Spleen (tissue), 11 donors: ENCODE measurements at regions not wholly inside any gene's neighbourhood (a gene's known extent, or its start where the extent isn't known, plus 50 kb on each side); places are given as distances from the start of the nearest gene placed in this dataset.
A peak's percentile ranks its signal among the peaks of the same experiment; 100 is the strongest.

ENCODE experiments used
- DNase-seq: peaks from one replicate; pipeline ENCODE4 v3.0.0-alpha.2; 2020
- H3K27ac ChIP-seq, 8 donors: fragments of 200-600 bp; sonication (generic) in 7 of 8; 1 replicate in 4 of 8; 2 replicates in 4 of 8; pipeline versions ENCODE4 v1.5.0 to v1.8.0; 2016 to 2021; ENCODE audit warnings: inconsistent platforms in 4 of 8, mild to moderate bottlenecking in 4 of 8, moderate library complexity in 1 of 8
- H3K27me3 ChIP-seq, 7 donors: fragments of 200-600 bp; sonication (generic) in 6 of 7; replicated peaks in 1 of 7; 1 replicate in 4 of 7; 2 replicates in 3 of 7; pipeline versions ENCODE4 v1.5.0 to v1.8.0; 2016 to 2021; ENCODE audit warnings: inconsistent platforms in 3 of 7, mild to moderate bottlenecking in 1 of 7
- H3K36me3 ChIP-seq, 6 donors: fragments of 200-600 bp; sonication (generic) in 5 of 6; 1 replicate in 4 of 6; 2 replicates in 2 of 6; pipeline versions ENCODE4 v1.5.0 to v1.8.0; 2016 to 2021; ENCODE audit warnings: inconsistent platforms in 2 of 6
- H3K4me1 ChIP-seq, 6 donors: fragments of 200-600 bp; sonication (generic) in 5 of 6; 1 replicate in 3 of 6; 2 replicates in 3 of 6; pipeline versions ENCODE4 v1.5.0 to v1.8.0; 2016 to 2021; ENCODE audit warnings: inconsistent platforms in 3 of 6
- H3K4me3 ChIP-seq, 8 donors: fragments of 200-600 bp; sonication (generic) in 7 of 8; 1 replicate in 4 of 8; 2 replicates in 4 of 8; pipeline versions ENCODE4 v1.5.0 to v1.8.0; 2016 to 2021; ENCODE audit warnings: inconsistent platforms in 4 of 8, mild to moderate bottlenecking in 4 of 8, moderate library complexity in 2 of 8
- H3K9me3 ChIP-seq, 8 donors: fragments of 200-600 bp; sonication (generic) in 7 of 8; 1 replicate in 4 of 8; 2 replicates in 4 of 8; pipeline versions ENCODE4 v1.5.0 to v1.8.0; 2016 to 2021; ENCODE audit warnings: inconsistent platforms in 4 of 8
- CTCF ChIP-seq, 11 experiments: fragments of 200-600 bp in 7 of 11; fragments of 450-650 bp in 4 of 11; sonication (generic) in 4 of 11; IDR thresholded peaks in 8 of 11; conservative IDR thresholded peaks in 3 of 11; 1 replicate in 7 of 11; 2 replicates in 4 of 11; pipeline versions ENCODE4 v1.4.0 to v1.8.0; 2016 to 2021; ENCODE audit warnings: antibody characterized with exemption in 11 of 11, inconsistent platforms in 4 of 11, mild to moderate bottlenecking in 1 of 11
- POLR2A ChIP-seq, 3 donors: fragments of 450-650 bp; IDR thresholded peaks; one replicate each; pipeline ENCODE4 v1.5.1; 2017; ENCODE audit warnings: antibody characterized with exemption in 3 of 3, mild to moderate bottlenecking in 1 of 3
- POLR2AphosphoS5 ChIP-seq, 3 donors: sonication (generic); formaldehyde crosslinking; IDR thresholded peaks; one replicate each; pipeline ENCODE4 v1.5.1; 2017; ENCODE audit warnings: antibody characterized with exemption in 3 of 3
- WGBS, 5 donors: extraction: QIAGEN DNeasy Blood & Tissue Kit in 3 of 5; methylation state at CpG; one replicate each; pipeline versions ENCODE4 v1.1.5 to v1.1.7; 2013 to 2018; 5-methylcytosine and 5-hydroxymethylcytosine counted together
- intact Hi-C: fragments of 100-400 bp; cut with DNase I; formaldehyde crosslinking; loops from one replicate; pipeline ENCODE4 v1.15.0; 2023; ENCODE audit warnings: low total_unique reads
- donor health status: healthy with polysubstance abuse.
- donor health status: DM: no; HTN: no; CAD: no; lungs with moderate emphysema.
- donor health status: DM: no; HTN: no; CAD: no.
- donor health status: Bipolar disorder and iron deficiency.
- donor health status: healthy.
- donor health status: DM: no; HTN: no; CAD: no.
- donor health status: DM: yes; HTN: yes; CAD: no.

- Histone ChIP-seq H3K9me3 (peaks cover 0 to 4% (median 0%) of the 10 kb centered on the region in 8 donors), H3K4me3 (no peak overlapping the region), H3K4me1 (no peaks in the 10 kb centered on the region), H3K27ac (no peak overlapping the region), H3K36me3 (no peaks in the 10 kb centered on the region), H3K27me3 (no peaks in the 10 kb centered on the region)
- no peak for TF ChIP-seq CTCF (IDR thresholded peaks at IDR 0.05 in 8 of 11, conservative IDR thresholded peaks at IDR 0.05 in 3 of 11)
- DNase-seq: no peak
- 81 to 90% (median 83%) methylated on average over 14 of the region's 14 CpGs for WGBS, 5 donors
- intact Hi-C loops: no loop called here
Observed at GRCh38 chr1:4461726-4462290, 192.6 kb upstream of the AJAP1 start.

- Histone ChIP-seq H3K27me3 (no peaks in the 10 kb centered on the region), H3K9me3 (no peaks in the 10 kb centered on the region), H3K4me3 (no peak overlapping the region), H3K4me1 (no peaks in the 10 kb centered on the region), H3K36me3 (no peaks in the 10 kb centered on the region), H3K27ac (peak overlapping the region in 4 of 8 donors; percentile 18 to 64 (median 56))
- DNase-seq: no peak
- no peak for TF ChIP-seq CTCF (IDR thresholded peaks at IDR 0.05 in 8 of 11, conservative IDR thresholded peaks at IDR 0.05 in 3 of 11)
- no peak for TF ChIP-seq POLR2A (IDR thresholded peaks at IDR 0.05)
- TF ChIP-seq POLR2AphosphoS5 (IDR thresholded peaks at IDR 0.05): no peak
- 65 to 81% (median 74%) methylated on average over 13 of the region's 13 CpGs for WGBS, 5 donors
- intact Hi-C loops: no loop called here
Observed at GRCh38 chr1:4462831-4463484, 191.5 kb upstream of the AJAP1 start.

- H3K27me3 ChIP-seq: no peaks in the 10 kb centered on the region
- H3K4me3 ChIP-seq: no peak overlapping the region
- H3K36me3 ChIP-seq: no peaks in the 10 kb centered on the region
- 55 to 83% (median 73%) methylated on average over 6 to 9 of the region's 9 CpGs for WGBS, 5 donors
- intact Hi-C loops: no loop called here
- no peaks in the 10 kb centered on the region for H3K4me1 ChIP-seq
- no peak for TF ChIP-seq CTCF (IDR thresholded peaks at IDR 0.05 in 8 of 11, conservative IDR thresholded peaks at IDR 0.05 in 3 of 11)
- TF ChIP-seq POLR2AphosphoS5 (IDR thresholded peaks at IDR 0.05): peak in 2 of 3 donors; percentile 55 to 80
- TF ChIP-seq POLR2A (IDR thresholded peaks at IDR 0.05): no peak
- H3K9me3 ChIP-seq: no peaks in the 10 kb centered on the region
- peak overlapping the region in 4 of 8 donors; percentile 18 to 64 (median 56) for H3K27ac ChIP-seq
- no peak for DNase-seq
Observed at GRCh38 chr1:4463631-4464030, 190.8 kb upstream of the AJAP1 start.

GRCh38 chr1:4464478-4464877 lies 189.9 kb upstream of the AJAP1 start:
- H3K36me3 ChIP-seq: no peaks in the 10 kb centered on the region
- DNase-seq: no peak
- H3K9me3 ChIP-seq: no peaks in the 10 kb centered on the region
- no peak for TF ChIP-seq POLR2AphosphoS5 (IDR thresholded peaks at IDR 0.05)
- no peak for TF ChIP-seq POLR2A (IDR thresholded peaks at IDR 0.05)
- no peak for TF ChIP-seq CTCF (IDR thresholded peaks at IDR 0.05 in 8 of 11, conservative IDR thresholded peaks at IDR 0.05 in 3 of 11)
- WGBS, 5 donors: 71 to 86% (median 82%) methylated on average over 3 of the region's 3 CpGs
- H3K4me3 ChIP-seq: no peak overlapping the region
- intact Hi-C loops: no loop called here
- H3K4me1 ChIP-seq: no peaks in the 10 kb centered on the region
- H3K27ac ChIP-seq: peak overlapping the region in 2 of 8 donors; percentile 51 to 64
- peaks cover 0 to 3% (median 0%) of the 10 kb centered on the region in 7 donors for H3K27me3 ChIP-seq
